ENCODE measurements at regions not wholly inside any gene's neighbourhood (a gene's known extent, or its start where the extent isn't known, plus 50 kb on each side); places are given as distances from the start of the nearest gene placed in this dataset.

DNA sequence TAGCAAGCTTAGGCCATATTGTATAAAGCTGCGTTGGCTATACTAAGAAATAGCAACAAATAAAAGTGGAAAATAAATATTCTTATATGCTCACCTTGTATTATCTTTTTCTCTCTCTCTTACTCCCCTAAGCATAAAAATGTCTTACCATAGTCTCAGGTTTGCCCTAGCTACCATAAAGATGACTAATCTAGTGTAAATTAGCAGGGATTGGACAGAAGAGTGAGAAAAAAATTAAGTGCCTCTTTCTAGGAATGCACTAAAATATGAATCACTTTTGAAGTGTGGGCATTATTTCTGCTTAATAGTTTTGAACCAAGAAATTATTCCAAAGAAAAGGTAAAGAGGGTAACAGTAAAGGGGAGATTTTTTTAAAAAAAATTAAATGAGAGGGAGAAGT, 201.3 kb downstream of the HINT1 start:
- H3K36me3 ChIP-seq (ENCODE audit: insufficient read depth), result no peaks in the 10 kb centered on the region
- no peaks in the 10 kb centered on the region for H3F3A ChIP-seq (replicated peaks; ENCODE audit: low read depth)
- H3K27me3 ChIP-seq (ENCODE audit: insufficient read depth), result no peaks in the 10 kb centered on the region
- H3K4me1 ChIP-seq (ENCODE audit: insufficient read depth), result no peaks in the 10 kb centered on the region
- Mint-ChIP-seq H3K4me3 (no peak overlapping the region), H3K9me3 (peaks cover 9% of the 10 kb centered on the region), H3K27ac (no peak overlapping the region), H3K36me3 (ENCODE audit: low read depth) (peaks cover 6% of the 10 kb centered on the region; the same call in 1 of the 3 replicates), H3K27me3 (ENCODE audit: insufficient read depth, low read depth, poor library complexity) (no peaks in the 10 kb centered on the region), H3K4me1 (peaks cover 8% of the 10 kb centered on the region; the same call in 2 of the 3 replicates)
- no peak overlapping the region for H3K4me3 ChIP-seq
- no peak for ATAC-seq
- DNase-seq (ENCODE audit: low spot score), result no peak
- H2AFZ ChIP-seq, result no peak overlapping the region
- H3K9me2 ChIP-seq (ENCODE audit: insufficient read depth), result no peaks in the 10 kb centered on the region
- TF ChIP-seq ZNF331 (CRISPR knock-in tag; IDR thresholded peaks at IDR 0.05; ENCODE audit: low read depth), result no peak
- no peak for TF ChIP-seq ZNF114 (CRISPR knock-in tag; IDR thresholded peaks at IDR 0.05)
- no peak for TF ChIP-seq EZH2 (IDR thresholded peaks at IDR 0.05; ENCODE audit: low read depth, unreplicated experiment)
- TF ChIP-seq, protein P1, sequence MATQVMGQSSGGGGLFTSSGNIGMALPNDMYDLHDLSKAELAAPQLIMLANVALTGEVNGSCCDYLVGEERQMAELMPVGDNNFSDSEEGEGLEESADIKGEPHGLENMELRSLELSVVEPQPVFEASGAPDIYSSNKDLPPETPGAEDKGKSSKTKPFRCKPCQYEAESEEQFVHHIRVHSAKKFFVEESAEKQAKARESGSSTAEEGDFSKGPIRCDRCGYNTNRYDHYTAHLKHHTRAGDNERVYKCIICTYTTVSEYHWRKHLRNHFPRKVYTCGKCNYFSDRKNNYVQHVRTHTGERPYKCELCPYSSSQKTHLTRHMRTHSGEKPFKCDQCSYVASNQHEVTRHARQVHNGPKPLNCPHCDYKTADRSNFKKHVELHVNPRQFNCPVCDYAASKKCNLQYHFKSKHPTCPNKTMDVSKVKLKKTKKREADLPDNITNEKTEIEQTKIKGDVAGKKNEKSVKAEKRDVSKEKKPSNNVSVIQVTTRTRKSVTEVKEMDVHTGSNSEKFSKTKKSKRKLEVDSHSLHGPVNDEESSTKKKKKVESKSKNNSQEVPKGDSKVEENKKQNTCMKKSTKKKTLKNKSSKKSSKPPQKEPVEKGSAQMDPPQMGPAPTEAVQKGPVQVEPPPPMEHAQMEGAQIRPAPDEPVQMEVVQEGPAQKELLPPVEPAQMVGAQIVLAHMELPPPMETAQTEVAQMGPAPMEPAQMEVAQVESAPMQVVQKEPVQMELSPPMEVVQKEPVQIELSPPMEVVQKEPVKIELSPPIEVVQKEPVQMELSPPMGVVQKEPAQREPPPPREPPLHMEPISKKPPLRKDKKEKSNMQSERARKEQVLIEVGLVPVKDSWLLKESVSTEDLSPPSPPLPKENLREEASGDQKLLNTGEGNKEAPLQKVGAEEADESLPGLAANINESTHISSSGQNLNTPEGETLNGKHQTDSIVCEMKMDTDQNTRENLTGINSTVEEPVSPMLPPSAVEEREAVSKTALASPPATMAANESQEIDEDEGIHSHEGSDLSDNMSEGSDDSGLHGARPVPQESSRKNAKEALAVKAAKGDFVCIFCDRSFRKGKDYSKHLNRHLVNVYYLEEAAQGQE (IDR thresholded peaks at IDR 0.05; ENCODE audit: unreplicated experiment), result no peak
- TF ChIP-seq CREB1 (CRISPR knock-in tag; IDR thresholded peaks at IDR 0.05; ENCODE audit: low read depth), result no peak
- TF ChIP-seq, protein P2, sequence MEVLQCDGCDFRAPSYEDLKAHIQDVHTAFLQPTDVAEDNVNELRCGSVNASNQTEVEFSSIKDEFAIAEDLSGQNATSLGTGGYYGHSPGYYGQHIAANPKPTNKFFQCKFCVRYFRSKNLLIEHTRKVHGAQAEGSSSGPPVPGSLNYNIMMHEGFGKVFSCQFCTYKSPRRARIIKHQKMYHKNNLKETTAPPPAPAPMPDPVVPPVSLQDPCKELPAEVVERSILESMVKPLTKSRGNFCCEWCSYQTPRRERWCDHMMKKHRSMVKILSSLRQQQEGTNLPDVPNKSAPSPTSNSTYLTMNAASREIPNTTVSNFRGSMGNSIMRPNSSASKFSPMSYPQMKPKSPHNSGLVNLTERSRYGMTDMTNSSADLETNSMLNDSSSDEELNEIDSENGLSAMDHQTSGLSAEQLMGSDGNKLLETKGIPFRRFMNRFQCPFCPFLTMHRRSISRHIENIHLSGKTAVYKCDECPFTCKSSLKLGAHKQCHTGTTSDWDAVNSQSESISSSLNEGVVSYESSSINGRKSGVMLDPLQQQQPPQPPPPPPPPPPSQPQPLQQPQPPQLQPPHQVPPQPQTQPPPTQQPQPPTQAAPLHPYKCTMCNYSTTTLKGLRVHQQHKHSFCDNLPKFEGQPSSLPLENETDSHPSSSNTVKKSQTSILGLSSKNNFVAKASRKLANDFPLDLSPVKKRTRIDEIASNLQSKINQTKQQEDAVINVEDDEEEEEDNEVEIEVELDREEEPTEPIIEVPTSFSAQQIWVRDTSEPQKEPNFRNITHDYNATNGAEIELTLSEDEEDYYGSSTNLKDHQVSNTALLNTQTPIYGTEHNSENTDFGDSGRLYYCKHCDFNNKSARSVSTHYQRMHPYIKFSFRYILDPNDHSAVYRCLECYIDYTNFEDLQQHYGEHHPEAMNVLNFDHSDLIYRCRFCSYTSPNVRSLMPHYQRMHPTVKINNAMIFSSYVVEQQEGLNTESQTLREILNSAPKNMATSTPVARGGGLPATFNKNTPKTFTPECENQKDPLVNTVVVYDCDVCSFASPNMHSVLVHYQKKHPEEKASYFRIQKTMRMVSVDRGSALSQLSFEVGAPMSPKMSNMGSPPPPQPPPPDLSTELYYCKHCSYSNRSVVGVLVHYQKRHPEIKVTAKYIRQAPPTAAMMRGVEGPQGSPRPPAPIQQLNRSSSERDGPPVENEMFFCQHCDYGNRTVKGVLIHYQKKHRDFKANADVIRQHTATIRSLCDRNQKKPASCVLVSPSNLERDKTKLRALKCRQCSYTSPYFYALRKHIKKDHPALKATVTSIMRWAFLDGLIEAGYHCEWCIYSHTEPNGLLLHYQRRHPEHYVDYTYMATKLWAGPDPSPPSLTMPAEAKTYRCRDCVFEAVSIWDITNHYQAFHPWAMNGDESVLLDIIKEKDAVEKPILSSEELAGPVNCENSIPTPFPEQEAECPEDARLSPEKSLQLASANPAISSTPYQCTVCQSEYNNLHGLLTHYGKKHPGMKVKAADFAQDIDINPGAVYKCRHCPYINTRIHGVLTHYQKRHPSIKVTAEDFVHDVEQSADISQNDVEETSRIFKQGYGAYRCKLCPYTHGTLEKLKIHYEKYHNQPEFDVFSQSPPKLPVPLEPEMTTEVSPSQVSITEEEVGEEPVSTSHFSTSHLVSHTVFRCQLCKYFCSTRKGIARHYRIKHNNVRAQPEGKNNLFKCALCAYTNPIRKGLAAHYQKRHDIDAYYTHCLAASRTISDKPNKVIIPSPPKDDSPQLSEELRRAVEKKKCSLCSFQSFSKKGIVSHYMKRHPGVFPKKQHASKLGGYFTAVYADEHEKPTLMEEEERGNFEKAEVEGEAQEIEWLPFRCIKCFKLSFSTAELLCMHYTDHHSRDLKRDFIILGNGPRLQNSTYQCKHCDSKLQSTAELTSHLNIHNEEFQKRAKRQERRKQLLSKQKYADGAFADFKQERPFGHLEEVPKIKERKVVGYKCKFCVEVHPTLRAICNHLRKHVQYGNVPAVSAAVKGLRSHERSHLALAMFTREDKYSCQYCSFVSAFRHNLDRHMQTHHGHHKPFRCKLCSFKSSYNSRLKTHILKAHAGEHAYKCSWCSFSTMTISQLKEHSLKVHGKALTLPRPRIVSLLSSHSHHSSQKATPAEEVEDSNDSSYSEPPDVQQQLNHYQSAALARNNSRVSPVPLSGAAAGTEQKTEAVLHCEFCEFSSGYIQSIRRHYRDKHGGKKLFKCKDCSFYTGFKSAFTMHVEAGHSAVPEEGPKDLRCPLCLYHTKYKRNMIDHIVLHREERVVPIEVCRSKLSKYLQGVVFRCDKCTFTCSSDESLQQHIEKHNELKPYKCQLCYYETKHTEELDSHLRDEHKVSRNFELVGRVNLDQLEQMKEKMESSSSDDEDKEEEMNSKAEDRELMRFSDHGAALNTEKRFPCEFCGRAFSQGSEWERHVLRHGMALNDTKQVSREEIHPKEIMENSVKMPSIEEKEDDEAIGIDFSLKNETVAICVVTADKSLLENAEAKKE (CRISPR knock-in tag; IDR thresholded peaks at IDR 0.05), result no peak
- no peak for TF ChIP-seq NANOG (IDR thresholded peaks at IDR 0.05; ENCODE audit: borderline replicate concordance)
- no peak for TF ChIP-seq POLR2AphosphoS5 (IDR thresholded peaks at IDR 0.05; ENCODE audit: low read depth)
- TF ChIP-seq STAT1 (IDR thresholded peaks at IDR 0.05; ENCODE audit: unreplicated experiment), result no peak
- TF ChIP-seq, protein P3, sequence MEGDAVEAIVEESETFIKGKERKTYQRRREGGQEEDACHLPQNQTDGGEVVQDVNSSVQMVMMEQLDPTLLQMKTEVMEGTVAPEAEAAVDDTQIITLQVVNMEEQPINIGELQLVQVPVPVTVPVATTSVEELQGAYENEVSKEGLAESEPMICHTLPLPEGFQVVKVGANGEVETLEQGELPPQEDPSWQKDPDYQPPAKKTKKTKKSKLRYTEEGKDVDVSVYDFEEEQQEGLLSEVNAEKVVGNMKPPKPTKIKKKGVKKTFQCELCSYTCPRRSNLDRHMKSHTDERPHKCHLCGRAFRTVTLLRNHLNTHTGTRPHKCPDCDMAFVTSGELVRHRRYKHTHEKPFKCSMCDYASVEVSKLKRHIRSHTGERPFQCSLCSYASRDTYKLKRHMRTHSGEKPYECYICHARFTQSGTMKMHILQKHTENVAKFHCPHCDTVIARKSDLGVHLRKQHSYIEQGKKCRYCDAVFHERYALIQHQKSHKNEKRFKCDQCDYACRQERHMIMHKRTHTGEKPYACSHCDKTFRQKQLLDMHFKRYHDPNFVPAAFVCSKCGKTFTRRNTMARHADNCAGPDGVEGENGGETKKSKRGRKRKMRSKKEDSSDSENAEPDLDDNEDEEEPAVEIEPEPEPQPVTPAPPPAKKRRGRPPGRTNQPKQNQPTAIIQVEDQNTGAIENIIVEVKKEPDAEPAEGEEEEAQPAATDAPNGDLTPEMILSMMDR (conservative IDR thresholded peaks at IDR 0.05; ENCODE audit: low read depth in 2 of 2), result no peak
- no peaks in the 10 kb centered on the region for H4K20me1 ChIP-seq (replicated peaks; ENCODE audit: insufficient read depth)
- H3K27ac ChIP-seq (ENCODE audit: low read depth), result no peak overlapping the region
- H3K79me2 ChIP-seq (replicated peaks; ENCODE audit: insufficient read depth), result no peaks in the 10 kb centered on the region
- no peak overlapping the region for H3K4me2 ChIP-seq

All from GM23338 (cell line).